Neural progenitor cell (in vitro differentiated cells): ENCODE measurements at regions not wholly inside any gene's neighbourhood (a gene's known extent, or its start where the extent isn't known, plus 50 kb on each side); places are given as distances from the start of the nearest gene placed in this dataset.
"Not testable (repeated sequence)": the region's sequence is repeated elsewhere in the genome, so short reads cannot be mapped to it uniquely, and the experiment has no call there.

ENCODE experiments used
- DNase-seq: peaks from one replicate; pipeline ENCODE4 v3.0.0-alpha.2; 2016; ENCODE audit warnings: low spot score
- H2AFZ ChIP-seq: fragments of 200-600 bp; sonication (generic); replicated peaks from 2 replicates; pipeline ENCODE4 v1.6.1; 2016; ENCODE audit warnings: antibody characterized with exemption
- H3F3A ChIP-seq: fragments of 200-600 bp; sonication (generic); 2 replicates; pipeline ENCODE4 v1.6.1; 2016; ENCODE audit warnings: antibody characterized with exemption, low read depth
- H3K27ac ChIP-seq: fragments of 200-600 bp; sonication (generic); 2 replicates; pipeline ENCODE4 v1.5.1; 2016; ENCODE audit warnings: mild to moderate bottlenecking
- H3K27me3 ChIP-seq: fragments of 200-600 bp; sonication (generic); 2 replicates; pipeline ENCODE4 v1.6.1; 2016; ENCODE audit warnings: mild to moderate bottlenecking, moderate library complexity
- H3K36me3 ChIP-seq: fragments of 200-600 bp; sonication (generic); 2 replicates; pipeline ENCODE4 v1.5.1; 2016
- H3K4me1 ChIP-seq: fragments of 200-600 bp; sonication (generic); 2 replicates; pipeline ENCODE4 v1.6.1; 2016; ENCODE audit warnings: mixed run types
- H3K4me2 ChIP-seq: fragments of 200-600 bp; sonication (generic); 2 replicates; pipeline ENCODE4 v1.6.1; 2016
- H3K4me3 ChIP-seq: fragments of 200-600 bp; sonication (generic); 2 replicates; pipeline ENCODE4 v1.5.1; 2016
- H3K79me2 ChIP-seq: fragments of 200-600 bp; sonication (generic); 2 replicates; pipeline ENCODE4 v1.6.1; 2016; ENCODE audit warnings: low read depth
- H3K9ac ChIP-seq: fragments of 200-600 bp; sonication (generic); 2 replicates; pipeline ENCODE4 v1.6.1; 2016
- H3K9me3 ChIP-seq: fragments of 200-600 bp; sonication (generic); 2 replicates; pipeline ENCODE4 v1.5.1; 2016; ENCODE audit warnings: low read depth
- H4K20me1 ChIP-seq: fragments of 200-600 bp; sonication (generic); 2 replicates; pipeline ENCODE4 v1.6.1; 2016; ENCODE audit warnings: low read depth
- H3K27ac Mint-ChIP-seq: 3 replicates; pipeline ENCODE4 v1.8.0; 2021; ENCODE audit warnings: mixed read lengths
- H3K27me3 Mint-ChIP-seq: 2 replicates; pipeline ENCODE4 v1.8.0; 2022; ENCODE audit warnings: low read depth, mild to moderate bottlenecking, inconsistent platforms, moderate library complexity, mixed read lengths; ENCODE audit not compliant: insufficient read depth
- H3K36me3 Mint-ChIP-seq: 3 replicates; pipeline ENCODE4 v1.8.0; 2021; ENCODE audit warnings: mixed read lengths
- H3K4me1 Mint-ChIP-seq: 3 replicates; pipeline ENCODE4 v1.8.0; 2021; ENCODE audit warnings: mixed read lengths
- H3K4me3 Mint-ChIP-seq: 3 replicates; pipeline ENCODE4 v1.8.0; 2021; ENCODE audit warnings: mild to moderate bottlenecking, moderate library complexity, mixed read lengths
- H3K9me3 Mint-ChIP-seq: 3 replicates; pipeline ENCODE4 v1.8.0; 2020; ENCODE audit warnings: mixed read lengths
- EZH2 ChIP-seq: fragments of 200-600 bp; sonication (generic); IDR thresholded peaks from 2 replicates; pipeline ENCODE4 v1.6.1; 2017; ENCODE audit warnings: antibody characterized with exemption, mild to moderate bottlenecking, moderate library complexity
- EZH2phosphoT487 ChIP-seq: fragments of 200-600 bp; sonication (generic); IDR thresholded peaks from 2 replicates; pipeline ENCODE4 v1.6.1; 2017; ENCODE audit warnings: antibody characterized with exemption
- TF ChIP-seq, protein P1 (sequence below): fragments of 200-600 bp; sonication (generic); IDR thresholded peaks from 2 replicates; pipeline ENCODE4 v1.5.1; 2017; ENCODE audit warnings: antibody characterized with exemption, mild to moderate bottlenecking

DNA sequence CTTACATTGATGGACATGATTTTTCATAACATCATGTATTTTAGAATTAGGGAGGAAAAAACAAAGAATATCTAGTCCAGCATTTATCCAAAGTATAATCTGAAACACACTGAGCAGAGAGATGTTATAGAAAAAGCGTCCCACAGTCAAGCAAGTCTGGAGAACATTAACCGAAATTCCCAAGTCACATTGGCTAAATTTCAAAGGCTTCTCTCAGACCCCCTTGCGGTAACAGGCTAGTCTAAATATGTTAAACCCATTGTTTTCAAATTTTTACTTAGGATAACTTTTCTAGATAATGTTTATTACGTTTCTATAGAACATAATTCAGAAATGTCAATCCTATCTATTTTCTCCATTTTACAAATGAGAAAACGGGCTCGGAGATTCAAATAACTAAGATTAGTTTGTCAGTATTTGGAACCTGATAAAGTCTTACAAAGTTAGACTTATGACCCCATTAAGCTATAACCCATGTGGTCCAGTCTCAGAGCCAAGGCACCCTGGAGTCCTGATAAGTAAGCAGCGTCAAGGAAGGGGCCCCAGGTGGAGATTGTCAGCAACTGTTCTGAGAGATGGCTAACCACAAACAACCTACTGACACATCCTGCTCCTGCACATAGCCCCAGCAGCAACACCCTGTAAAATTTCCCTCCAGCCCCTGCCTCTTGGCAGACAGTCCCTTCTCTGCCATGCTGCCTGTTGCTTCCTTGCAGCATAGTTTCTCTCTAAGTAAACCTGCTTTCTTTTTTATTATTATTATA is 220.6 kb upstream of the TMEM260 start:
- no peaks in the 10 kb centered on the region for H3F3A ChIP-seq
- H3K9me3 ChIP-seq: no peaks in the 10 kb centered on the region
- TF ChIP-seq EZH2phosphoT487: no peak
- TF ChIP-seq, protein P1, sequence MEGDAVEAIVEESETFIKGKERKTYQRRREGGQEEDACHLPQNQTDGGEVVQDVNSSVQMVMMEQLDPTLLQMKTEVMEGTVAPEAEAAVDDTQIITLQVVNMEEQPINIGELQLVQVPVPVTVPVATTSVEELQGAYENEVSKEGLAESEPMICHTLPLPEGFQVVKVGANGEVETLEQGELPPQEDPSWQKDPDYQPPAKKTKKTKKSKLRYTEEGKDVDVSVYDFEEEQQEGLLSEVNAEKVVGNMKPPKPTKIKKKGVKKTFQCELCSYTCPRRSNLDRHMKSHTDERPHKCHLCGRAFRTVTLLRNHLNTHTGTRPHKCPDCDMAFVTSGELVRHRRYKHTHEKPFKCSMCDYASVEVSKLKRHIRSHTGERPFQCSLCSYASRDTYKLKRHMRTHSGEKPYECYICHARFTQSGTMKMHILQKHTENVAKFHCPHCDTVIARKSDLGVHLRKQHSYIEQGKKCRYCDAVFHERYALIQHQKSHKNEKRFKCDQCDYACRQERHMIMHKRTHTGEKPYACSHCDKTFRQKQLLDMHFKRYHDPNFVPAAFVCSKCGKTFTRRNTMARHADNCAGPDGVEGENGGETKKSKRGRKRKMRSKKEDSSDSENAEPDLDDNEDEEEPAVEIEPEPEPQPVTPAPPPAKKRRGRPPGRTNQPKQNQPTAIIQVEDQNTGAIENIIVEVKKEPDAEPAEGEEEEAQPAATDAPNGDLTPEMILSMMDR: no peak

DNA sequence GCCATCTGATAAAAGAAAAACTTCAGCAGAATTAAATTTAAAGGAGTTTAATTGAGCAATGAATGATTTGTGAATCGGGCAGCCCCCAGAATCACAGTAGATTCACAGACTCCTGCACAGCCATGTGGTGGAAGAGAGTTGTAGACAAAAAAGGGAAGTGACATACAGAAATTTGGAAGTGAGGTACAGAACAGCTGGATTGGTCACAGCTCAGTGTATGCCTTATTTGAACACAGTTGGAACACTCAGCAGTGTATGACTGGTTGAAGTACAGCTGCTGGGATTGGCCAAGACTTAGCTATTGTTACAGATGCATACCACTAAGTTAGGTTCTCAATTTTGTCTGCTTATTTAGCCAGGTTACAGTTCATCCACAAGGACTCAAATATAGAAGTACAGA is 213.9 kb upstream of the TMEM260 start:
- not testable (repeated sequence) for H3K27me3 ChIP-seq, H3K4me2 ChIP-seq, H3K36me3 Mint-ChIP-seq, H3K36me3 ChIP-seq, H3F3A ChIP-seq, H3K4me1 ChIP-seq, H4K20me1 ChIP-seq, H3K4me3 Mint-ChIP-seq, H3K27ac Mint-ChIP-seq, H3K27me3 Mint-ChIP-seq, H3K9ac ChIP-seq, H3K9me3 ChIP-seq, H3K27ac ChIP-seq, H3K79me2 ChIP-seq, H2AFZ ChIP-seq, DNase-seq, H3K4me1 Mint-ChIP-seq, H3K4me3 ChIP-seq, H3K9me3 Mint-ChIP-seq

More for the DNA sequence above, 220.6 kb upstream of the TMEM260 start:
- H3K27ac Mint-ChIP-seq: no peak overlapping the region
- H3K79me2 ChIP-seq: no peaks in the 10 kb centered on the region
- H2AFZ ChIP-seq: no peak overlapping the region
- no peak for DNase-seq
- no peak overlapping the region for H3K4me3 Mint-ChIP-seq
- no peaks in the 10 kb centered on the region for H3K27me3 ChIP-seq
- no peak overlapping the region for H3K4me3 ChIP-seq
- H3K4me2 ChIP-seq: no peak overlapping the region
- peaks cover 2% of the 10 kb centered on the region for H3K27me3 Mint-ChIP-seq
- H3K9me3 Mint-ChIP-seq: no peaks in the 10 kb centered on the region
- no peaks in the 10 kb centered on the region for H3K4me1 Mint-ChIP-seq
- no peaks in the 10 kb centered on the region for H3K4me1 ChIP-seq
- H4K20me1 ChIP-seq: no peaks in the 10 kb centered on the region
- no peak overlapping the region for H3K9ac ChIP-seq
- no peaks in the 10 kb centered on the region for H3K36me3 Mint-ChIP-seq
- H3K27ac ChIP-seq: no peak overlapping the region
- H3K36me3 ChIP-seq: no peaks in the 10 kb centered on the region

DNA sequence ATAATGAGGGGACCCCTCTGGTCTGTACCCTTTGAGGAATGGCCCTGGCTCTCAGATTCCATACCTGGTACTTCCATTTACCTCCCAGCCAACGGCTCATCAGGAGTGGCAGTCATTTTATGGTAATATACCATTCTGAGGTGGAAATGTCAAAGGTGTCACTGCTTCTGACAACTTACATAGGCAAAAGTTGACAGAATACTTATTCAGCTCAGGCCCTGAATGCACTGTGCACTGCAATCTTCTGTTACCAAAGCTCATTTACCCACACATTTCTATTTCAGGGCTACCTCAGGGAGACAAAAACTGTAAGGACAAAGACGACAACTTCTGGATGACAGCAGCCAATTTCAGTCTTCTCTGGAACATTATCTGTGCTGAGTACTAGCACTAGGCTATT is 212.2 kb upstream of the TMEM260 start:
- Mint-ChIP-seq H3K4me3 (no peak overlapping the region), H3K27ac (no peak overlapping the region), H3K9me3 (peaks cover 5% of the 10 kb centered on the region), H3K4me1 (no peaks in the 10 kb centered on the region), H3K36me3 (no peaks in the 10 kb centered on the region), H3K27me3 (peaks cover 1% of the 10 kb centered on the region)
- Histone ChIP-seq H3K27me3 (no peaks in the 10 kb centered on the region), H3K9me3 (peaks cover 3% of the 10 kb centered on the region), H3K27ac (no peak overlapping the region), H3K79me2 (no peaks in the 10 kb centered on the region), H3K4me1 (no peaks in the 10 kb centered on the region), H3K4me2 (no peak overlapping the region), H3K4me3 (no peak overlapping the region), H2AFZ (no peak overlapping the region), H4K20me1 (no peaks in the 10 kb centered on the region), H3F3A (no peaks in the 10 kb centered on the region), H3K9ac (no peak overlapping the region), H3K36me3 (no peaks in the 10 kb centered on the region)
- no peak for DNase-seq
- TF ChIP-seq, protein P1: no peak
- no peak for TF ChIP-seq EZH2
- TF ChIP-seq EZH2phosphoT487: no peak

DNA sequence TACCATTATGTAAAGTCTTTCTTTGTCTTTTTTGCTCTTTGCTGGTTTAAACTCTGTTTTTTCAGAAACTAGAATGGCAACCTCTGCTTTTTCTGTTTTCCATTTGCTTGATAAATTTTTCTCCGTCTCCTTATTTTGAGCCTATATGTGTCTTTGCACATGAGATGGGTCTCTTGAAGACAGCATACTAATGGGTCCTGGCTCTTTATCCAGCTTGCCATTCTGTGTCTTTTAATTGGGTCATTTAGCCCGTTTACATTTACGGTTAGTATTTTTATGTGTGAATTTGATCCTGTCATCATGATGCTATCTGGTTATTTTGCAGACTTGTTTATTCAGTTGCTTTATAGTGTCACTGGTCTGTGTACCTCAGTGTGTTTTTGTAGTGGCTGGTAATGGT is 207.9 kb upstream of the TMEM260 start:
- DNase-seq: no peak
- Histone ChIP-seq H3F3A (no peaks in the 10 kb centered on the region), H3K4me3 (no peak overlapping the region), H2AFZ (no peak overlapping the region), H3K4me2 (no peak overlapping the region), H3K36me3 (no peaks in the 10 kb centered on the region), H3K27ac (no peak overlapping the region), H3K4me1 (no peaks in the 10 kb centered on the region), H3K9ac (no peak overlapping the region), H3K27me3 (no peaks in the 10 kb centered on the region), H4K20me1 (no peaks in the 10 kb centered on the region), H3K9me3 (peaks cover 3% of the 10 kb centered on the region), H3K79me2 (no peaks in the 10 kb centered on the region)
- no peaks in the 10 kb centered on the region for H3K36me3 Mint-ChIP-seq
- no peak overlapping the region for H3K27ac Mint-ChIP-seq
- H3K9me3 Mint-ChIP-seq: peaks cover 8% of the 10 kb centered on the region
- H3K4me3 Mint-ChIP-seq: no peak overlapping the region
- TF ChIP-seq EZH2phosphoT487: no peak
- TF ChIP-seq, protein P1: no peak
- no peak for TF ChIP-seq EZH2
- no peaks in the 10 kb centered on the region for H3K4me1 Mint-ChIP-seq
- H3K27me3 Mint-ChIP-seq: no peaks in the 10 kb centered on the region
